A673 (cell line): ENCODE measurements at regions not wholly inside any gene's neighbourhood (a gene's known extent, or its start where the extent isn't known, plus 50 kb on each side); places are given as distances from the start of the nearest gene placed in this dataset.
"Not testable (repeated sequence)": the region's sequence is repeated elsewhere in the genome, so short reads cannot be mapped to it uniquely, and the experiment has no call there.

Experiments used
- BruUV-seq: library from RNA; stranded (reverse); fragments of 400-500 nt; replicated peaks from 2 replicates; lab custom pipeline; 2021; lab: Mats Ljungman, UMichigan
- CTCF ChIA-PET: fragments of 300-600 bp; sonication (Branson Sonifier 250); formaldehyde crosslinking; loops from one replicate; lab custom pipeline; 2022; ENCODE audit warnings: antibody characterized with exemption; lab: Charles Lee
- POLR2A ChIA-PET: fragments of 300-600 bp; sonication (Branson Sonifier 250); formaldehyde crosslinking; loops from one replicate; lab custom pipeline; 2022; ENCODE audit warnings: antibody characterized with exemption; ENCODE audit not compliant: low non-redundant PET; lab: Charles Lee
- DNase-seq: peaks from one replicate; pipeline ENCODE4 v3.0.0-alpha.2; 2015; ENCODE audit warnings: low spot score
- H3K27ac ChIP-seq: fragments of 200-600 bp; sonication (generic); 2 replicates; pipeline ENCODE4 v1.5.1; 2016; ENCODE audit warnings: mixed run types, low read depth, mild to moderate bottlenecking, mixed read lengths, antibody characterized with exemption, low read length; ENCODE audit not compliant: poor library complexity, severe bottlenecking
- H3K27me3 ChIP-seq: fragments of 200-600 bp; sonication (generic); replicated peaks from 2 replicates; pipeline ENCODE4 v1.6.1; 2017; ENCODE audit warnings: mixed run types, low read depth, mild to moderate bottlenecking, mixed read lengths, antibody characterized with exemption, low read length; ENCODE audit not compliant: insufficient read depth, poor library complexity
- H3K36me3 ChIP-seq: fragments of 200-600 bp; sonication (generic); 2 replicates; pipeline ENCODE4 v1.6.1; 2016; ENCODE audit warnings: mixed run types, mild to moderate bottlenecking, mixed read lengths, antibody characterized with exemption, low read length; ENCODE audit not compliant: insufficient read depth, poor library complexity, severe bottlenecking
- H3K4me1 ChIP-seq: fragments of 200-600 bp; sonication (generic); 2 replicates; pipeline ENCODE4 v1.6.1; 2017; ENCODE audit warnings: mixed run types, mild to moderate bottlenecking, mixed read lengths, antibody characterized with exemption, low read length; ENCODE audit not compliant: insufficient read depth, poor library complexity, severe bottlenecking
- H3K4me3 ChIP-seq: fragments of 200-600 bp; sonication (generic); 2 replicates; pipeline ENCODE4 v1.5.1; 2016; ENCODE audit warnings: low read depth, mixed run types, mild to moderate bottlenecking, mixed read lengths, low read length; ENCODE audit not compliant: poor library complexity, severe bottlenecking
- H3K9me3 ChIP-seq: fragments of 200-600 bp; sonication (generic); 2 replicates; pipeline ENCODE4 v1.6.1; 2016; ENCODE audit warnings: mixed run types, low read depth, mild to moderate bottlenecking, mixed read lengths, antibody characterized with exemption, low read length; ENCODE audit not compliant: poor library complexity, severe bottlenecking
- EZH2 ChIP-seq: fragments of 200-600 bp; sonication (generic); IDR thresholded peaks from 2 replicates; pipeline ENCODE4 v1.6.1; 2017; ENCODE audit warnings: borderline replicate concordance, low read depth, mild to moderate bottlenecking, mixed read lengths, antibody characterized with exemption, low read length; ENCODE audit not compliant: poor library complexity, severe bottlenecking
- intact Hi-C: fragments of 100-400 bp; cut with micrococcal nuclease; formaldehyde crosslinking; loops from one replicate; pipeline ENCODE4 v1.10.0; 2022; ENCODE audit not compliant: unreplicated experiment
- TF ChIP-seq, protein P1 (sequence below): fragments of 300-800, 200-600 bp; sonication (generic); conservative IDR thresholded peaks from 2 replicates; pipeline ENCODE4 v1.5.1; 2017; ENCODE audit warnings: low read depth, mild to moderate bottlenecking, antibody characterized with exemption, low read length, moderate library complexity, mixed read lengths

DNA sequence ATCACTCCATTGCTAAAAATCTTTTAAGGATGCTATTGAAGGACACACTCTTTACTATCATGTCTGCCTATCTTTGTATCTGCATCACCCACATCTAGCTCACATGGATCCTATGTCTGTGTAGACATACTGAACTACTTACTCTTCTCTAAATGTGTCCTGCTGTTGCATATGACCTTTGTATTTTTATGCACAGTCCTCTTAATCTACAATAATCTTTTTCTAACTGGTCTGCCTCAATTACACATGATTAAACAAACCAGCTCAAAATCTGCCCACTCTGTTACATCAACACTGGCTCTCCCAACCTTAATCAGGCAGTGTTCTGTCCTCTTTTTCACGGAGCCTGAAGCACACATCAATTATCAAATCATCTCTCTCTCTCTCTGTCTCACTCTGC lies 316.3 kb upstream of the MGAT4C start:
- H3K27ac ChIP-seq = no peak overlapping the region
- peaks cover 5% of the 10 kb centered on the region for H3K9me3 ChIP-seq
- no peak for DNase-seq
- no peaks in the 10 kb centered on the region for H3K27me3 ChIP-seq
- no peak overlapping the region for H3K4me3 ChIP-seq
- no peaks in the 10 kb centered on the region for H3K4me1 ChIP-seq
- BruUV-seq = no TSS peak
- intact Hi-C loops = no loop called here
- H3K36me3 ChIP-seq = no peaks in the 10 kb centered on the region
- TF ChIP-seq, protein P1, sequence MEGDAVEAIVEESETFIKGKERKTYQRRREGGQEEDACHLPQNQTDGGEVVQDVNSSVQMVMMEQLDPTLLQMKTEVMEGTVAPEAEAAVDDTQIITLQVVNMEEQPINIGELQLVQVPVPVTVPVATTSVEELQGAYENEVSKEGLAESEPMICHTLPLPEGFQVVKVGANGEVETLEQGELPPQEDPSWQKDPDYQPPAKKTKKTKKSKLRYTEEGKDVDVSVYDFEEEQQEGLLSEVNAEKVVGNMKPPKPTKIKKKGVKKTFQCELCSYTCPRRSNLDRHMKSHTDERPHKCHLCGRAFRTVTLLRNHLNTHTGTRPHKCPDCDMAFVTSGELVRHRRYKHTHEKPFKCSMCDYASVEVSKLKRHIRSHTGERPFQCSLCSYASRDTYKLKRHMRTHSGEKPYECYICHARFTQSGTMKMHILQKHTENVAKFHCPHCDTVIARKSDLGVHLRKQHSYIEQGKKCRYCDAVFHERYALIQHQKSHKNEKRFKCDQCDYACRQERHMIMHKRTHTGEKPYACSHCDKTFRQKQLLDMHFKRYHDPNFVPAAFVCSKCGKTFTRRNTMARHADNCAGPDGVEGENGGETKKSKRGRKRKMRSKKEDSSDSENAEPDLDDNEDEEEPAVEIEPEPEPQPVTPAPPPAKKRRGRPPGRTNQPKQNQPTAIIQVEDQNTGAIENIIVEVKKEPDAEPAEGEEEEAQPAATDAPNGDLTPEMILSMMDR = no peak
- TF ChIP-seq EZH2 = no peak
- POLR2A ChIA-PET = no interaction called here
- CTCF ChIA-PET = no interaction called here

DNA sequence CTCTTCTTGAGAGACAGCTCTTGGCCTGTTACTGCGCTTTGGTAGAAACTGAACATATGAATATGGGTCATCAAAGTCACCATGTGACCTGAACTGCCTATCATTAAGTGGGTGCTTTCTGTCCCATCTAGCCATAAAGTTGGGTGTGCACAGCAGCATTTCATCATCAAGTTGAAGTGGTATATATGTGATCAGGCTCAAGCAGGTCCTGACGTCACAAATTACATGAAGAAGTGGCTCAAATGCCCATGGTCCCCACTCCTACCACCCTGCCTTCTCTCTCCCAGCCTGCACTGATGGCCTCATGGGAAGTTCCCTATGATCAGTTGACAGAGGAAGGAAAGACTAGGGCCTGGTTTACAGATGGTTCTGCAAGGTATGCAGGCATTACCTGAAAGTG lies 308.8 kb upstream of the MGAT4C start:
- Histone ChIP-seq H3K4me1 (no peaks in the 10 kb centered on the region), H3K9me3 (peaks cover 8% of the 10 kb centered on the region), H3K27ac (no peak overlapping the region), H3K36me3 (no peaks in the 10 kb centered on the region), H3K27me3 (no peaks in the 10 kb centered on the region), H3K4me3 (no peak overlapping the region)
- POLR2A ChIA-PET = no interaction called here
- DNase-seq = no peak
- CTCF ChIA-PET = no interaction called here
- TF ChIP-seq, protein P1 = no peak
- intact Hi-C loops = no loop called here
- BruUV-seq = no TSS peak

DNA sequence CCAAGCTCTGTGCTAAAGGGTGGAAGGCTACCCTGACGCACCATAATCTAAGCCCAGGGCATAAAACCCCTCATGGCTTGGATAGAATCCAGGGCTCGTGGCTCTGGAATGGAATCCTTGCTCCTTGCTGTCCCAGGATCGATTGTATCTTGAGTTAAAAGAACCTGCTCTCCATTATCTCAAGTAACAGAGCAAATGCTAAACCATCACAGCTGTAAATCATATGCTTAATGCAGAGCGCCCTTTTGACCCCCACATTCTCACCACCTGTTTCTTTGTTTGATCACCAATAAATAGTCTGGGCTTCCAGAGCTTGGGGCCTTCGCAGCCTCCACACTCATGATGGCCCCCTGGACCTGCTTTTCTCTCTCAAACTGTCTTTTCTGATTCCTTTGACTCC lies 299.3 kb upstream of the MGAT4C start:
- H3K4me1 ChIP-seq, CTCF ChIA-PET, H3K27ac ChIP-seq, BruUV-seq, intact Hi-C loops, POLR2A ChIA-PET, DNase-seq, H3K4me3 ChIP-seq, H3K9me3 ChIP-seq, H3K27me3 ChIP-seq, H3K36me3 ChIP-seq: not testable (repeated sequence)

DNA sequence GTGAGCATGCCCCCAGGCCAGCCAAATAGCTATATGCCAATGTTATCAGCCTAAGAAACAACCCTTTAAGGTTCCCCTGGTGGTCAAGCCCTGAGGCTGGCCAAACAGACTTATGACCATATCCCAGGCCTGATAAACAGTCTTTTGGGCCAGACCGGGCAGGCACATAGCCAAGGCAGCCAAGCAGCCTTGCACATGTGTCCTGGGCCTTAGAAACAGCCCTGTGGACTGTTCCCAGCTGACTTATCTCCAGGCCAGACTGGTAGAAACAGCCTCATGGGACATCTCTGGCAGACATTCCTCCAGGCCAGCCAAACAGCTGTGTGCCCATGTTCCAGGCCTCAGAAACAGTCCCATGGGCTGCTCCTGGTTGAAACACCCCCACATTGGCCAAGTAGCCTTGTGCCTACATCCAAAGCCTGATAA lies 295.0 kb upstream of the MGAT4C start:
- no peaks in the 10 kb centered on the region for H3K36me3 ChIP-seq
- no peaks in the 10 kb centered on the region for H3K4me1 ChIP-seq
- intact Hi-C loops = no loop called here
- H3K27ac ChIP-seq = no peak overlapping the region
- H3K27me3 ChIP-seq = no peaks in the 10 kb centered on the region
- TF ChIP-seq EZH2 = no peak
- TF ChIP-seq, protein P1 = no peak
- H3K4me3 ChIP-seq = no peak overlapping the region
- DNase-seq = no peak
- ChIA-PET CTCF (no interaction called here), POLR2A (no interaction called here)
- BruUV-seq = no TSS peak
- no peaks in the 10 kb centered on the region for H3K9me3 ChIP-seq
